GM19238 (cell line): ENCODE measurements at regions not wholly inside any gene's neighbourhood (a gene's known extent, or its start where the extent isn't known, plus 50 kb on each side); places are given as distances from the start of the nearest gene placed in this dataset.

Source experiments
- DNase-seq: peaks from one replicate; pipeline ENCODE4 v3.0.0; 2011; ENCODE audit warnings: low spot score; ENCODE audit not compliant: insufficient read length

GRCh38 chr15:47432826-47433225 lies 284.5 kb upstream of the SEMA6D start:
- no peak for DNase-seq

DNA sequence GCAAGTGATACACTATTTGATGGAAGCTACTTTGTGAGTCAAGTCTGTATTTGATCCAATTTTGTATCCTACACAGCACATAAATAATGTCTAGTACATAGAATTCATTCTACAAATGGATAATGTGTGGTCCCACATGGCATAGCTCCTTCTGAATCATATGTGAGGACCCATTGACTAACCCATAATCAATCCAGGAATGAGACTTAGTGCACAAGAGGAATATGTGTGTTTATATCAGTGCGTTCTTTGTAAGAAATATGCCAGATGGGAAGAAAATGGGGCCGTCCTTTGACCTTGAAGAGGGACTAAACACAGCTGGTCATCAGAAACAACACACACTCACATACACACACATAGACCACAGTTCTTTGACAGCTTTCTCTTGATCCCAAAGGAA lies 282.7 kb upstream of the SEMA6D start:
- DNase-seq = no peak

GRCh38 chr15:47437491-47437890 lies 279.8 kb upstream of the SEMA6D start:
- DNase-seq = no peak

- DNase-seq = no peak
Observed at GRCh38 chr15:47439146-47440111, 277.9 kb upstream of the SEMA6D start.

DNA sequence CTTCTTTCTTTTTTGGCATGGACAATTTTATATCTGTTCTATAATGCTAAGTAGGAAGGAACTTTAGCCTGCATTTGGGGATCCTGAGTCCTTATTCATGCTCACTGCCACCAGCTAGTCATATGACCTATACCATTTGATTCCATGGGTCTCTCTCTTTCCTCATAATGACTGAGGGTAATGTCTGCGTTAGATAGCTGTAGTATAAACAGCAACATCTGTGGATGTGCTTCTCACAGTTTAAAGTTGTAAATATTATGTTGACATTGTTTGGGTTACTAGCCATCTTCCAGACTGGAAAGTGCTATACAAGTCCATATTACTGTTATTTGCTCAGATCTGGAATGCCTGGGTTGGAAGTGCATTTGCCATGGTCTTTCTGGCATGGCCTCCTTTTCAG lies 274.9 kb upstream of the SEMA6D start:
- no peak for DNase-seq

DNA sequence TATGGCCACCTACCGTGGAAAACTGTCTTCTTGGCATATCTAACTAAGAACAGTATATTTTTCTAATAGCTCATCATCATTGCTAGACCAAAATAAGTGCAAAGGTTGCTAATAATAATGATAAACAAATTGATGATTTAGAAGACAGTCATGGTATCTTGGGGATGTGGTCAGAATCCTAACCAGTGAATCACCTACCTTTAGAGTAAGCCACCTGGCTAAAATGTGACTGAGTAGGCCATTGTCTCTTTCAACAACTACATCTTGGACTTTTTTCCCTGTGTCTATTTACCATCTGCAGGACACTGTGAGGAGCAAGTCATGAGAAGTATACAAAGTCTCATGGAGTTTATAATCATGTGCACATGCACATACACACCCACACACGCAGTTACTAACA lies 273.5 kb upstream of the SEMA6D start:
- no peak for DNase-seq

GRCh38 chr15:47445723-47446392 lies 271.4 kb upstream of the SEMA6D start:
- DNase-seq = no peak

DNA sequence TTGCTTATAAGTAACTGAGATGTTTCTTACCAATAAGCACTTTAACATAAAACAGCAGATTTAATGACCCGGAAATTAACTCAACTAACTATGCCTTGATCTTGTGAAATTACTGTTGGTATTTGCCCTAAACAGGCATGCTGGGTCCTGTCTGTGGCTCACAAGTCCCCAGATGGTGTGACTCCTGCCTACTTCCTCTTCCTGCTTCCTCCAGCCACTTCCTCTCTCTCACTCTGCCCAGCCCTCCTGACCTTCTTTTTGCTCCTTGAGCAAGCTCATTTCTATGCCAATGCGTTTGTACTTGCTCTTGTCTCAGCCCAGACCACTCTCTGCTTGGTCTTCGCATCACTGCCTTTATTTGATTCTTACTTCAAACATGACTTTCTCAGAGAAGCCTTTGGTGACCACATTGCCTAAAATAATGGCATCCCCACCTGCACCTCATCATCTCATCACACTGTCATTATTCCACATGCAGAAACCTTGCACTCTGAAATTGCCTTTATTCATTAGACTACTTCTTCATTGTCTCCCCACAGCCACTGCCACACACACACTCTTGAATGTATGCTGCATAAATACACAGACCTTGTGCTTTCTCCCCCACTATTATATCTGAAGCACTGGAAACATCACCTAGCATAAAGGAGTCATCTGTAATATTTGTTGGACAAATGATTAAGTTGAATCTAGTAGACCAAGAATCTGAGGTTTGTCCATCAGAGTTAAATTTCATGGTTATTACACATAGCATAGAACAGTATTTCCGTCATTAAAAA lies 256.3 kb upstream of the SEMA6D start:
- DNase-seq = no peak

DNA sequence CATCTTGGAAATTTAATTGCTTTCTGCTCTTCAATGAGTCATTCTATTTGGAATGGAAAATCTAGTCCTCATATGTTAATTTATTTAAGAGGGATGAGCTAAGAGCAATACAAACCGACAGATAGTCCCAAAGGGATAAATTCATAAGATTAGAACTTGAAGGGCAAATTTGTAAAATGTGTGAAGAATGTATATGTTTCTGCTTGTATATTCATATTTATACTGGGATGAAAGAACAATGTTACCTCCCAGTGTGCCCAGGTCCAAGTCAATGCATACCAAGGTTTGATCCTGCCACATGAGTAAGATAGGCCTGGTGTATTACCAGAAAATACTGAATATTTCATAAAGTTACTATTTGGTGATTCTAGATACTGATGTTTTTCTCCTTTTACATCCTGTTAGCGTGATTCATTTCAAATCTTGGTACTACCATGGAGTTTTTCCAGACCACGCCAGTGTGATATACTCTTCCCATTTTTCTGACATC lies 255.6 kb upstream of the SEMA6D start:
- no peak for DNase-seq

DNA sequence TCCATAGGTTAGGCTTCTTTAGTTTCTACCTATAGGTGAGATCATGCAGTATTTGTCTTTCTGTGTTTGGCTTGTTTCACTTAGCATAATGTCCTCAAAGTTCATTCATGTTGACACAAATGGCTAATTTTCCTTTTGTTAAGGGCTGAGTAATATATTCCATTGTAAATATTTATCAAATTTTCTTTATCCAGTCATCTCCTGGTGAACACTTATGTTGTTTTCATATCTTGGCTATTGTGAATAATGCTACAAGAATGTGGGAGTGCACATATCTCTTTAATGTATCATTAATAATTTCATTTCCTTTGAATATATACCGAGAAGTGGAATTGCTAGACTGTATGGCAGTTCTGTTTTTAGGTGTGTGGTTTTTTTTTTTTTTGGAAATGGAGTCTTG lies 250.9 kb upstream of the SEMA6D start:
- no peak for DNase-seq

- no peak for DNase-seq
Observed at GRCh38 chr15:47470983-47471382, 246.3 kb upstream of the SEMA6D start.

- DNase-seq = no peak
Observed at GRCh38 chr15:47473106-47473725, 244.1 kb upstream of the SEMA6D start.

GRCh38 chr15:47473832-47474231 lies 243.5 kb upstream of the SEMA6D start:
- DNase-seq = no peak

DNA sequence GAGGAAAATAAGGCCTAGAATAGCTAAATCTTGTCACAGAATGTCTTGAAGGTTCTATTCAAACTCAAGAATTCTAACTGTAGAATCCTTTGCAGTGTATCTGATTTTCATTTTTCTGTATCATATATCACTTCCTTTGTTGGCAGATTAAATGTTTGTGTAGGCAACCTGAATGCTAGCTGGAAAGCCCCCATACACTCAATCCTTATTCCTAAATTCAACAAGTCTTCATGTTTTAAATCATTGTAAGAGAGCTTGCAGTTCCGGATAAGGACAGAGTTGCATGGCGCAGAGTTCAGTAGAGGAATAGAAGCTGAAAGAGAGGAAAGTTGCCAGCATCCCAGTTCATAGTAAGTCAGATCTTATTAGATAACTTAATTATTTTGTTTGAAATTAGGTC lies 242.0 kb upstream of the SEMA6D start:
- DNase-seq = no peak

DNA sequence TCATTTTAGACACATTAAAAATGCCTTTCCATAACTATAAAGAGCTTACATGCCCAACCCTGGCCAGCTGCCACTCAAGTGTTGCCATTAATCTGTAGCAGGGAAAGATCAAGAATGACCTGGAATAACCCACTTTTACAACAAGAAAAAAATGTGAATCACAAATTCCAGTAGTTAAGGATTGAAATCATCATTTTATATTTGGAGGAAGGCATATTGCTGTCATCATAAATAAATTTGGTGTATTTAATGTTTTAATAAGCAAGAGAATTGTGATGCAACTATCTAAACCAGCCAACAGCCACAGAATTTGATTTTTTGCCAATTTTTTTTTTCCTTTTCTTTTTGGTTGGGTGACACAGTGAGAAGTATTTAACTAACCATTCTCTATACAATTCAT lies 240.0 kb upstream of the SEMA6D start:
- no peak for DNase-seq

DNA sequence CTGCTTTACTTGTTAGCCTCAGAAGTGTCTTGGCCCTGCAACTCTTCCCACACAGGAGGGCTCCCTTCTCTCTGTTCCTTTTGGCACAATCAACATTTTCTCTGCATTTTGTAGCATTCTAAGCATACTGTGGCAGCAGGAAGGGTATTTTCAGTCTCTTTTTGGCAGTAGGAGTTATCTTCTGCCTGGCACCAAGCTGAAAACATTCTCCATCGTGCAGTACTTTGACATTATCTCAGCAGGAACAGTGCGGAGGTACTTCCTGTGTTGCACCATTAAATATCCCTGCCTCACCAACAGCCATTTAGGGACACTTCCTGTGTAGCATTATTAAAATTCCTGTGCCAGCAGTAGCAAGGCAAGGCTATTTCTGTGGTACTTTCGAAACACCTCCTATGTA lies 233.2 kb upstream of the SEMA6D start:
- DNase-seq = no peak

DNA sequence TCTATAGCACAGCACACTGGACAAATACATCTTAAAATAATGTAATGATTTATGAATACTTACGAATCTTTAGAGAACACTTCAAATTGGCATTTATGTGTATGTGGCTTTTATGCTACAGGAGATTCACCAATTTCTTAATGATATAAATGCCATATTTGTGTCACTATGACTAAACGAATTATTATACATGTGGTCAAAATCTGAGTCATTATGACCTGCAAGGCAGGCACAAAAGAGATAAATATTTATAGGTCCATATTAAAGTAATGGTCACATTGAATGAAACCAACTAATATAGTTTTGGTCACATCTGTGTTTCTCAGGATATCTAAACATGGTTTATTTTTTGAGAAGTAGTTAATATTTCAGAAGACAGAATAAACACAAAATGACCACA lies 232.3 kb upstream of the SEMA6D start:
- no peak for DNase-seq

DNA sequence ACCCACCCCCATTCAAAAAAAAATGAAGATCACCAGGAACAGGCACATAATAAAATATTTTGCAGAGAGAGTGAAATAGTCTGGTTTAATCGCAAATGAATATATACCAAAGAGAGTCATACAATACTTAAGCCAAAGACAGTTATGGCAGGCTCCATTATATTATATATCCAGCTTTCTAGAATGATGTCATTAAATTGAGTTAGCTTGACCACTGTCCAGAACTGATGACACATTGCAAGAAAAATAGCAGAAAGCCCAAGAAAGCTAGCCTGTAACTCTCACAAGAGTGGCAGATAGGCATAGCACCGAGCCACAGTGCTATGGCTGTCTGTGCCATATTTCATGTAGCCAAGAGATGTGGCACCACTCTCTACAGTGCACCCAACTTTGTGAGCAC lies 231.9 kb upstream of the SEMA6D start:
- DNase-seq = no peak

DNA sequence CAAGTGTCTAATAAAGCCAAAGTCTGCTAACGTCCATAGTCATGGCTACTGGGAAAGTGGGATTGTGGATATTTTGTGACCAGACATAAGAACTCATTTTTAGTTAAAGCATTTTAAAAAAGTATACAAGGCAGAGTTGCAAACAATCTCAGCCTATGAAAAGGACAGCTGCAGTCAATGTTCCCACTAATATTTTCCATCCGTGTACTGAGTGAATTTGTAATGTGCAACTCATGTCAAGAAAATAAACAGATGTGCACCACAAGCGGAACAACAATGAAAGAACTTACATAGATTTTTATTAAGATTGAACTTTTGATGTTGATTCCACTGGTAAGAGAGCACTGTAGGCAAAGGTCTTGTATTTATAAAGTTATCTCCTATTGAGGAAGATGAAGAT lies 231.3 kb upstream of the SEMA6D start:
- DNase-seq = no peak

GRCh38 chr15:47492195-47492594 lies 225.1 kb upstream of the SEMA6D start:
- DNase-seq = no peak
